HEK293 (cell line): ENCODE measurements at regions not wholly inside any gene's neighbourhood (a gene's known extent, or its start where the extent isn't known, plus 50 kb on each side); places are given as distances from the start of the nearest gene placed in this dataset.
A peak's percentile ranks its signal among the peaks of the same experiment; 100 is the strongest.

ENCODE experiments used
- CTCF ChIA-PET: fragments of 350-600 bp; formaldehyde crosslinking; extraction: SDS; loops from one replicate; lab custom pipeline; 2021; ENCODE audit warnings: antibody characterized with exemption; lab: Yijun Ruan, JAX
- POLR2A ChIA-PET: fragments of 300-600 bp; formaldehyde crosslinking; extraction: SDS; loops from one replicate; lab custom pipeline; 2020; ENCODE audit warnings: antibody characterized with exemption, inconsistent platforms; lab: Yijun Ruan, JAX
- H3K27ac ChIP-seq: fragments of 200-500 bp; sonication (Bioruptor generic); 2 replicates; pipeline ENCODE4 v1.5.1; 2014; ENCODE audit warnings: low read depth, low read length, control low read depth, inconsistent platforms; ENCODE audit errors: extremely low read depth
- H3K36me3 ChIP-seq, 2 experiments: fragments of 200-500 bp in 1 of 2; sonication (Bioruptor generic) in 1 of 2; 1 replicate in 1 of 2; 2 replicates in 1 of 2; pipeline ENCODE4 v1.5.1; 2014 to 2017; ENCODE audit warnings: inconsistent platforms in 2 of 2, low read length in 2 of 2; ENCODE audit not compliant: control insufficient read depth in 2 of 2, insufficient read depth in 1 of 2
- H3K4me1 ChIP-seq: fragments of 200-500 bp; sonication (Bioruptor generic); 2 replicates; pipeline ENCODE4 v1.5.1; 2014; ENCODE audit warnings: mild to moderate bottlenecking, low read length, inconsistent platforms; ENCODE audit not compliant: control insufficient read depth, insufficient read depth
- H3K4me3 ChIP-seq: 2 replicates; pipeline ENCODE4 v1.5.1; 2011; ENCODE audit warnings: low read depth, mild to moderate bottlenecking, control low read depth, low read length, moderate library complexity
- H3K9me3 ChIP-seq: fragments of 200-500 bp; sonication (Bioruptor generic); 2 replicates; pipeline ENCODE4 v1.5.1; 2014; ENCODE audit warnings: low read depth, low read length, inconsistent platforms; ENCODE audit not compliant: control insufficient read depth, insufficient read depth
- GFI1B ChIP-seq: fragments of 450-650 bp; formaldehyde crosslinking; IDR thresholded peaks from 2 replicates; pipeline ENCODE4 v1.5.1; 2016; ENCODE audit warnings: missing biosample characterization, missing genetic modification characterization
- HOXA7 ChIP-seq: sonication (generic); formaldehyde crosslinking; IDR thresholded peaks from 2 replicates; pipeline ENCODE4 v1.8.1; 2022; ENCODE audit warnings: missing genetic modification reagents, borderline replicate concordance
- OSR2 ChIP-seq: fragments of 450-650 bp; formaldehyde crosslinking; IDR thresholded peaks from 2 replicates; pipeline ENCODE4 v1.5.1; 2016; ENCODE audit warnings: missing biosample characterization, missing genetic modification characterization
- SP7 ChIP-seq: fragments of 450-650 bp; formaldehyde crosslinking; IDR thresholded peaks from 2 replicates; pipeline ENCODE4 v1.5.1; 2016; ENCODE audit warnings: missing biosample characterization, missing genetic modification characterization
- YY1 ChIP-seq: fragments of 450-650 bp; formaldehyde crosslinking; IDR thresholded peaks from 2 replicates; pipeline ENCODE4 v1.5.1; 2018; ENCODE audit warnings: missing biosample characterization, missing genetic modification characterization
- ZBTB17 ChIP-seq: fragments of 450-650 bp; formaldehyde crosslinking; IDR thresholded peaks from 2 replicates; pipeline ENCODE4 v1.5.1; 2016; ENCODE audit warnings: missing biosample characterization, missing genetic modification characterization
- ZNF2 ChIP-seq: fragments of 450-650 bp; formaldehyde crosslinking; IDR thresholded peaks from 2 replicates; pipeline ENCODE4 v1.5.1; 2016; ENCODE audit warnings: missing biosample characterization, missing genetic modification characterization
- ZNF248 ChIP-seq: fragments of 450-650 bp; formaldehyde crosslinking; IDR thresholded peaks from 2 replicates; pipeline ENCODE4 v1.5.1; 2017; ENCODE audit warnings: missing biosample characterization, missing genetic modification characterization
- ZNF433 ChIP-seq: fragments of 450-650 bp; formaldehyde crosslinking; IDR thresholded peaks from 2 replicates; pipeline ENCODE4 v1.5.1; 2016; ENCODE audit warnings: missing biosample characterization, missing genetic modification characterization, low read depth
- ZNF561 ChIP-seq: fragments of 450-650 bp; IDR thresholded peaks from 2 replicates; pipeline ENCODE4 v1.5.1; 2018; ENCODE audit warnings: missing biosample characterization, missing genetic modification characterization, borderline replicate concordance
- ZNF600 ChIP-seq: fragments of 450-650 bp; formaldehyde crosslinking; IDR thresholded peaks from 2 replicates; pipeline ENCODE4 v1.5.1; 2016; ENCODE audit warnings: missing biosample characterization, missing genetic modification characterization
- ZNF621 ChIP-seq: fragments of 450-650 bp; formaldehyde crosslinking; IDR thresholded peaks from 2 replicates; pipeline ENCODE4 v1.5.1; 2017; ENCODE audit warnings: missing biosample characterization, missing genetic modification characterization
- ZNF623 ChIP-seq: fragments of 450-650 bp; formaldehyde crosslinking; IDR thresholded peaks from 2 replicates; pipeline ENCODE4 v1.5.1; 2016; ENCODE audit warnings: missing biosample characterization, missing genetic modification characterization
- ZNF660 ChIP-seq: fragments of 450-650 bp; IDR thresholded peaks from 2 replicates; pipeline ENCODE4 v1.5.1; 2018; ENCODE audit warnings: missing biosample characterization, mild to moderate bottlenecking, missing genetic modification characterization
- ZSCAN30 ChIP-seq: fragments of 450-650 bp; IDR thresholded peaks from 2 replicates; pipeline ENCODE4 v1.5.1; 2018; ENCODE audit warnings: missing biosample characterization, mild to moderate bottlenecking, missing genetic modification characterization, moderate library complexity
- ZXDB ChIP-seq: fragments of 450-650 bp; formaldehyde crosslinking; IDR thresholded peaks from 2 replicates; pipeline ENCODE4 v1.5.1; 2016; ENCODE audit warnings: missing biosample characterization, missing genetic modification characterization
- TF ChIP-seq, protein P1 (sequence below): fragments of 450-650 bp; formaldehyde crosslinking; IDR thresholded peaks from 2 replicates; pipeline ENCODE4 v1.5.1; 2017; ENCODE audit warnings: missing biosample characterization, missing genetic modification characterization
- TF ChIP-seq, protein P2 (sequence below): fragments of 450-650 bp; formaldehyde crosslinking; IDR thresholded peaks from 2 replicates; pipeline ENCODE4 v1.5.1; 2016; ENCODE audit warnings: missing biosample characterization, missing genetic modification characterization, borderline replicate concordance
- TF ChIP-seq, protein P3 (sequence below): fragments of 450-650 bp; formaldehyde crosslinking; IDR thresholded peaks from 2 replicates; pipeline ENCODE4 v1.5.1; 2016; ENCODE audit warnings: missing biosample characterization, missing genetic modification characterization
- TF ChIP-seq, protein P4 (sequence below): fragments of 450-650 bp; formaldehyde crosslinking; IDR thresholded peaks from 2 replicates; pipeline ENCODE4 v1.5.1; 2016; ENCODE audit warnings: missing biosample characterization, missing genetic modification characterization, borderline replicate concordance
- TF ChIP-seq, protein P5 (sequence below): fragments of 450-650 bp; formaldehyde crosslinking; IDR thresholded peaks from 2 replicates; pipeline ENCODE4 v1.5.1; 2016; ENCODE audit warnings: missing biosample characterization, missing genetic modification characterization
- TF ChIP-seq, protein P6 (sequence below): fragments of 450-650 bp; formaldehyde crosslinking; IDR thresholded peaks from 2 replicates; pipeline ENCODE4 v1.5.1; 2017; ENCODE audit warnings: missing biosample characterization, missing genetic modification characterization
- TF ChIP-seq, protein P7 (sequence below): fragments of 450-650 bp; formaldehyde crosslinking; IDR thresholded peaks from 2 replicates; pipeline ENCODE4 v1.5.1; 2017; ENCODE audit warnings: missing biosample characterization, missing genetic modification characterization

DNA sequence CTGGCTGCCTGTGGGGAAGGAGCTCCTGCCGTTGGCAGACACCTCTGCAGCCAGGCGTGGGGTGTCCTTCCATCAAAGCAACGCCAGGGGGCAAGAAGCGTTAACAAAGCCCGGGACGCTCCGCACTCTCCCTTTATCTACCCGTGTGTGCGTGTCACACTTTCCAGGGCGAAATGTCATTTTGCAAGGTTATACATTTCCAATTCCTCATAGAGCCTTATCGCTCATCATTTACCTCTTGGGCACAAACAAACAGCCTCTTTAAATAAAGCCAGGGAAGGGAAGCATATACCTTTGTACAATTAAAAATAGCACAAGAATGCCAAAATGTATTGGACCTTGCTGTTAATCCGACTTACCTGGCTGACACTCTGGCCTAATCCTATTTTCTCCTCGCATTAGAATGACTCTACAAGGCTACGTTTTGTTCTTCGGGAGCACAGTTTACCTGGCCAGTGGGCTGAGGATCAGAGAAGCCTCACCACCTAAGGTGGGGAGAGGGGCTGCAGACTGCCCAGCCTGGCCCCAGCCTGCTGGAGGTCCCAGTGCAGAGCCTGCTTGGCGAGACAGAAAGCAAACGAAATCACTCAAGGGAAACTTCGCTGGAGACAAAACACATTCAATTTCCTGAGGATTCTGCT lies 77.6 kb upstream of the EN2 start:
- H3K4me1 ChIP-seq: no peaks in the 10 kb centered on the region
- H3K9me3 ChIP-seq: no peaks in the 10 kb centered on the region
- no peaks in the 10 kb centered on the region for H3K36me3 ChIP-seq
- no peak overlapping the region for H3K27ac ChIP-seq
- H3K4me3 ChIP-seq: no peak overlapping the region
- ChIA-PET CTCF (interaction anchor here (0.5 to 3.5 kb wide), 33 partner anchors 9 to 462 kb away, joined by 3 to 37 read pairs (median 3); no protein-coding TSS in a partner anchor), POLR2A (no interaction called here)
- TF ChIP-seq ZXDB (tag by site-specific recombination): no peak
- TF ChIP-seq ZNF600: peak; percentile 60
- no peak for TF ChIP-seq OSR2
- TF ChIP-seq ZSCAN30 (tag by site-specific recombination): 0 out of 2 replicates have a peak, but pooled peaks have one; percentile 44
- TF ChIP-seq ZNF660 (tag by site-specific recombination): 0 out of 2 replicates have a peak, but pooled peaks have one; percentile 57
- TF ChIP-seq YY1 (tag by site-specific recombination): no peak
- TF ChIP-seq, protein P1, sequence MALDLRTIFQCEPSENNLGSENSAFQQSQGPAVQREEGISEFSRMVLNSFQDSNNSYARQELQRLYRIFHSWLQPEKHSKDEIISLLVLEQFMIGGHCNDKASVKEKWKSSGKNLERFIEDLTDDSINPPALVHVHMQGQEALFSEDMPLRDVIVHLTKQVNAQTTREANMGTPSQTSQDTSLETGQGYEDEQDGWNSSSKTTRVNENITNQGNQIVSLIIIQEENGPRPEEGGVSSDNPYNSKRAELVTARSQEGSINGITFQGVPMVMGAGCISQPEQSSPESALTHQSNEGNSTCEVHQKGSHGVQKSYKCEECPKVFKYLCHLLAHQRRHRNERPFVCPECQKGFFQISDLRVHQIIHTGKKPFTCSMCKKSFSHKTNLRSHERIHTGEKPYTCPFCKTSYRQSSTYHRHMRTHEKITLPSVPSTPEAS: no peak
- TF ChIP-seq ZNF561: peak; percentile 71; the same call in 1 of the 2 replicates
- TF ChIP-seq, protein P2, sequence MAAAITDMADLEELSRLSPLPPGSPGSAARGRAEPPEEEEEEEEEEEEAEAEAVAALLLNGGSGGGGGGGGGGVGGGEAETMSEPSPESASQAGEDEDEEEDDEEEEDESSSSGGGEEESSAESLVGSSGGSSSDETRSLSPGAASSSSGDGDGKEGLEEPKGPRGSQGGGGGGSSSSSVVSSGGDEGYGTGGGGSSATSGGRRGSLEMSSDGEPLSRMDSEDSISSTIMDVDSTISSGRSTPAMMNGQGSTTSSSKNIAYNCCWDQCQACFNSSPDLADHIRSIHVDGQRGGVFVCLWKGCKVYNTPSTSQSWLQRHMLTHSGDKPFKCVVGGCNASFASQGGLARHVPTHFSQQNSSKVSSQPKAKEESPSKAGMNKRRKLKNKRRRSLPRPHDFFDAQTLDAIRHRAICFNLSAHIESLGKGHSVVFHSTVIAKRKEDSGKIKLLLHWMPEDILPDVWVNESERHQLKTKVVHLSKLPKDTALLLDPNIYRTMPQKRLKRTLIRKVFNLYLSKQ (tag by site-specific recombination): no peak
- TF ChIP-seq, protein P3, sequence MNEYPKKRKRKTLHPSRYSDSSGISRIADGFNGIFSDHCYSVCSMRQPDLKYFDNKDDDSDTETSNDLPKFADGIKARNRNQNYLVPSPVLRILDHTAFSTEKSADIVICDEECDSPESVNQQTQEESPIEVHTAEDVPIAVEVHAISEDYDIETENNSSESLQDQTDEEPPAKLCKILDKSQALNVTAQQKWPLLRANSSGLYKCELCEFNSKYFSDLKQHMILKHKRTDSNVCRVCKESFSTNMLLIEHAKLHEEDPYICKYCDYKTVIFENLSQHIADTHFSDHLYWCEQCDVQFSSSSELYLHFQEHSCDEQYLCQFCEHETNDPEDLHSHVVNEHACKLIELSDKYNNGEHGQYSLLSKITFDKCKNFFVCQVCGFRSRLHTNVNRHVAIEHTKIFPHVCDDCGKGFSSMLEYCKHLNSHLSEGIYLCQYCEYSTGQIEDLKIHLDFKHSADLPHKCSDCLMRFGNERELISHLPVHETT (tag by site-specific recombination): no peak
- no peak for TF ChIP-seq ZNF623 (tag by site-specific recombination)
- TF ChIP-seq ZNF2 (tag by site-specific recombination): 0 out of 2 replicates have a peak, but pooled peaks have one; percentile 46
- TF ChIP-seq, protein P4, sequence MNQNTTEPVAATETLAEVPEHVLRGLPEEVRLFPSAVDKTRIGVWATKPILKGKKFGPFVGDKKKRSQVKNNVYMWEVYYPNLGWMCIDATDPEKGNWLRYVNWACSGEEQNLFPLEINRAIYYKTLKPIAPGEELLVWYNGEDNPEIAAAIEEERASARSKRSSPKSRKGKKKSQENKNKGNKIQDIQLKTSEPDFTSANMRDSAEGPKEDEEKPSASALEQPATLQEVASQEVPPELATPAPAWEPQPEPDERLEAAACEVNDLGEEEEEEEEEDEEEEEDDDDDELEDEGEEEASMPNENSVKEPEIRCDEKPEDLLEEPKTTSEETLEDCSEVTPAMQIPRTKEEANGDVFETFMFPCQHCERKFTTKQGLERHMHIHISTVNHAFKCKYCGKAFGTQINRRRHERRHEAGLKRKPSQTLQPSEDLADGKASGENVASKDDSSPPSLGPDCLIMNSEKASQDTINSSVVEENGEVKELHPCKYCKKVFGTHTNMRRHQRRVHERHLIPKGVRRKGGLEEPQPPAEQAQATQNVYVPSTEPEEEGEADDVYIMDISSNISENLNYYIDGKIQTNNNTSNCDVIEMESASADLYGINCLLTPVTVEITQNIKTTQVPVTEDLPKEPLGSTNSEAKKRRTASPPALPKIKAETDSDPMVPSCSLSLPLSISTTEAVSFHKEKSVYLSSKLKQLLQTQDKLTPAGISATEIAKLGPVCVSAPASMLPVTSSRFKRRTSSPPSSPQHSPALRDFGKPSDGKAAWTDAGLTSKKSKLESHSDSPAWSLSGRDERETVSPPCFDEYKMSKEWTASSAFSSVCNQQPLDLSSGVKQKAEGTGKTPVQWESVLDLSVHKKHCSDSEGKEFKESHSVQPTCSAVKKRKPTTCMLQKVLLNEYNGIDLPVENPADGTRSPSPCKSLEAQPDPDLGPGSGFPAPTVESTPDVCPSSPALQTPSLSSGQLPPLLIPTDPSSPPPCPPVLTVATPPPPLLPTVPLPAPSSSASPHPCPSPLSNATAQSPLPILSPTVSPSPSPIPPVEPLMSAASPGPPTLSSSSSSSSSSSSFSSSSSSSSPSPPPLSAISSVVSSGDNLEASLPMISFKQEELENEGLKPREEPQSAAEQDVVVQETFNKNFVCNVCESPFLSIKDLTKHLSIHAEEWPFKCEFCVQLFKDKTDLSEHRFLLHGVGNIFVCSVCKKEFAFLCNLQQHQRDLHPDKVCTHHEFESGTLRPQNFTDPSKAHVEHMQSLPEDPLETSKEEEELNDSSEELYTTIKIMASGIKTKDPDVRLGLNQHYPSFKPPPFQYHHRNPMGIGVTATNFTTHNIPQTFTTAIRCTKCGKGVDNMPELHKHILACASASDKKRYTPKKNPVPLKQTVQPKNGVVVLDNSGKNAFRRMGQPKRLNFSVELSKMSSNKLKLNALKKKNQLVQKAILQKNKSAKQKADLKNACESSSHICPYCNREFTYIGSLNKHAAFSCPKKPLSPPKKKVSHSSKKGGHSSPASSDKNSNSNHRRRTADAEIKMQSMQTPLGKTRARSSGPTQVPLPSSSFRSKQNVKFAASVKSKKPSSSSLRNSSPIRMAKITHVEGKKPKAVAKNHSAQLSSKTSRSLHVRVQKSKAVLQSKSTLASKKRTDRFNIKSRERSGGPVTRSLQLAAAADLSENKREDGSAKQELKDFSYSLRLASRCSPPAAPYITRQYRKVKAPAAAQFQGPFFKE (tag by site-specific recombination): no peak
- no peak for TF ChIP-seq SP7 (tag by site-specific recombination)
- TF ChIP-seq HOXA7 (CRISPR knock-in tag): no peak
- TF ChIP-seq, protein P5, sequence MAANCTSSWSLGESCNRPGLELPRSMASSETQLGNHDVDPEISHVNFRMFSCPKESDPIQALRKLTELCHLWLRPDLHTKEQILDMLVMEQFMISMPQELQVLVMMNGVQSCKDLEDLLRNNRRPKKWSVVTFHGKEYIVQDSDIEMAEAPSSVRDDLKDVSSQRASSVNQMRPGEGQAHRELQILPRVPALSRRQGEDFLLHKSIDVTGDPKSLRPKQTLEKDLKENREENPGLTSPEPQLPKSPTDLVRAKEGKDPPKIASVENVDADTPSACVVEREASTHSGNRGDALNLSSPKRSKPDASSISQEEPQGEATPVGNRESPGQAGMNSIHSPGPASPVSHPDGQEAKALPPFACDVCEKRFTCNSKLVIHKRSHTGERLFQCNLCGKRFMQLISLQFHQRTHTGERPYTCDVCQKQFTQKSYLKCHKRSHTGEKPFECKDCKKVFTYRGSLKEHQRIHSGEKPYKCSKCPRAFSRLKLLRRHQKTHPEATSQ (tag by site-specific recombination): no peak
- TF ChIP-seq ZNF433: no peak
- no peak for TF ChIP-seq GFI1B (tag by site-specific recombination)
- no peak for TF ChIP-seq ZNF621
- no peak for TF ChIP-seq ZNF248
- TF ChIP-seq, protein P6, sequence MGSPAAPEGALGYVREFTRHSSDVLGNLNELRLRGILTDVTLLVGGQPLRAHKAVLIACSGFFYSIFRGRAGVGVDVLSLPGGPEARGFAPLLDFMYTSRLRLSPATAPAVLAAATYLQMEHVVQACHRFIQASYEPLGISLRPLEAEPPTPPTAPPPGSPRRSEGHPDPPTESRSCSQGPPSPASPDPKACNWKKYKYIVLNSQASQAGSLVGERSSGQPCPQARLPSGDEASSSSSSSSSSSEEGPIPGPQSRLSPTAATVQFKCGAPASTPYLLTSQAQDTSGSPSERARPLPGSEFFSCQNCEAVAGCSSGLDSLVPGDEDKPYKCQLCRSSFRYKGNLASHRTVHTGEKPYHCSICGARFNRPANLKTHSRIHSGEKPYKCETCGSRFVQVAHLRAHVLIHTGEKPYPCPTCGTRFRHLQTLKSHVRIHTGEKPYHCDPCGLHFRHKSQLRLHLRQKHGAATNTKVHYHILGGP (tag by site-specific recombination): no peak
- TF ChIP-seq ZBTB17 (tag by site-specific recombination): peak; percentile 51
- TF ChIP-seq, protein P7, sequence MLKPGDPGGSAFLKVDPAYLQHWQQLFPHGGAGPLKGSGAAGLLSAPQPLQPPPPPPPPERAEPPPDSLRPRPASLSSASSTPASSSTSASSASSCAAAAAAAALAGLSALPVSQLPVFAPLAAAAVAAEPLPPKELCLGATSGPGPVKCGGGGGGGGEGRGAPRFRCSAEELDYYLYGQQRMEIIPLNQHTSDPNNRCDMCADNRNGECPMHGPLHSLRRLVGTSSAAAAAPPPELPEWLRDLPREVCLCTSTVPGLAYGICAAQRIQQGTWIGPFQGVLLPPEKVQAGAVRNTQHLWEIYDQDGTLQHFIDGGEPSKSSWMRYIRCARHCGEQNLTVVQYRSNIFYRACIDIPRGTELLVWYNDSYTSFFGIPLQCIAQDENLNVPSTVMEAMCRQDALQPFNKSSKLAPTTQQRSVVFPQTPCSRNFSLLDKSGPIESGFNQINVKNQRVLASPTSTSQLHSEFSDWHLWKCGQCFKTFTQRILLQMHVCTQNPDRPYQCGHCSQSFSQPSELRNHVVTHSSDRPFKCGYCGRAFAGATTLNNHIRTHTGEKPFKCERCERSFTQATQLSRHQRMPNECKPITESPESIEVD (tag by site-specific recombination): no peak
